ENCODE measurements at regions not wholly inside any gene's neighbourhood (a gene's known extent, or its start where the extent isn't known, plus 50 kb on each side); places are given as distances from the start of the nearest gene placed in this dataset.
"Not testable (repeated sequence)": the region's sequence is repeated elsewhere in the genome, so short reads cannot be mapped to it uniquely, and the experiment has no call there.

- H3K4me1 ChIP-seq; H3K36me3 ChIP-seq; DNase-seq (ENCODE audit: low spot score in 2 of 2); H3K27ac ChIP-seq; H3K9me3 ChIP-seq; H3K4me3 ChIP-seq; intact Hi-C loops (cut with DNase I; ENCODE audit: low total_unique reads); H3K27me3 ChIP-seq: not testable (repeated sequence)
Observed at GRCh38 chr11:49823188-49823587, 129.0 kb upstream of the OR4C13 start.

GRCh38 chr11:49850541-49850940 lies 101.7 kb upstream of the OR4C13 start:
- H3K4me1 ChIP-seq; intact Hi-C loops (cut with DNase I; ENCODE audit: low total_unique reads); H3K4me3 ChIP-seq; H3K9me3 ChIP-seq; H3K36me3 ChIP-seq; H3K27ac ChIP-seq; H3K27me3 ChIP-seq; DNase-seq (ENCODE audit: low spot score in 2 of 2): not testable (repeated sequence)

- H3K27me3 ChIP-seq = no peaks in the 10 kb centered on the region
- no peaks in the 10 kb centered on the region for H3K36me3 ChIP-seq
- no peak for DNase-seq (ENCODE audit: low spot score in 2 of 2)
- intact Hi-C loops (cut with DNase I; ENCODE audit: low total_unique reads) = no loop called here
- no peaks in the 10 kb centered on the region for H3K4me1 ChIP-seq
- H3K4me3 ChIP-seq = no peak overlapping the region
- H3K27ac ChIP-seq = no peak overlapping the region
- no peak for TF ChIP-seq POLR2A (IDR thresholded peaks at IDR 0.05)
- peaks cover 0 to 5% of the 10 kb centered on the region in 2 donors for H3K9me3 ChIP-seq
Observed at GRCh38 chr11:49851511-49851910, 100.7 kb upstream of the OR4C13 start.

- DNase-seq (ENCODE audit: low spot score in 2 of 2) = no peak
- no peaks in the 10 kb centered on the region for H3K36me3 ChIP-seq
- H3K27ac ChIP-seq = no peak overlapping the region
- H3K4me1 ChIP-seq = no peaks in the 10 kb centered on the region
- no peak overlapping the region for H3K4me3 ChIP-seq
- peaks cover 0 to 5% of the 10 kb centered on the region in 2 donors for H3K9me3 ChIP-seq
- no peak for TF ChIP-seq CTCF (IDR thresholded peaks at IDR 0.05)
- no peak for TF ChIP-seq POLR2A (IDR thresholded peaks at IDR 0.05)
- TF ChIP-seq POLR2AphosphoS5 (IDR thresholded peaks at IDR 0.05) = no peak
- H3K27me3 ChIP-seq = no peaks in the 10 kb centered on the region
- intact Hi-C loops (cut with DNase I; ENCODE audit: low total_unique reads) = no loop called here
Observed at GRCh38 chr11:49851971-49852389, 100.2 kb upstream of the OR4C13 start.

- H3K4me1 ChIP-seq; H3K27ac ChIP-seq; DNase-seq (ENCODE audit: low spot score in 2 of 2); H3K27me3 ChIP-seq; intact Hi-C loops (cut with DNase I; ENCODE audit: low total_unique reads); H3K9me3 ChIP-seq; H3K4me3 ChIP-seq; H3K36me3 ChIP-seq: not testable (repeated sequence)
Observed at GRCh38 chr11:49888875-49889274, 63.3 kb upstream of the OR4C13 start.

GRCh38 chr11:49891910-49892671 lies 60.1 kb upstream of the OR4C13 start:
- H3K4me1 ChIP-seq; H3K27ac ChIP-seq; H3K4me3 ChIP-seq; intact Hi-C loops (cut with DNase I; ENCODE audit: low total_unique reads); DNase-seq (ENCODE audit: low spot score in 2 of 2); H3K36me3 ChIP-seq; H3K27me3 ChIP-seq: not testable (repeated sequence)
- peaks cover 6 to 23% of the 10 kb centered on the region in 2 donors for H3K9me3 ChIP-seq

- H3K4me3 ChIP-seq; DNase-seq (ENCODE audit: low spot score in 2 of 2); H3K4me1 ChIP-seq; intact Hi-C loops (cut with DNase I; ENCODE audit: low total_unique reads); H3K27ac ChIP-seq; H3K27me3 ChIP-seq; H3K36me3 ChIP-seq: not testable (repeated sequence)
- H3K9me3 ChIP-seq = peaks cover 12 to 29% of the 10 kb centered on the region in 2 donors
Observed at GRCh38 chr11:49893442-49893841, 58.7 kb upstream of the OR4C13 start.
